ENCODE measurements at regions not wholly inside any gene's neighbourhood (a gene's known extent, or its start where the extent isn't known, plus 50 kb on each side); places are given as distances from the start of the nearest gene placed in this dataset.
A peak's percentile ranks its signal among the peaks of the same experiment; 100 is the strongest.

- Histone ChIP-seq H3K9me3 (ENCODE audit: control insufficient read depth in 2 of 3, insufficient read depth in 1 of 3, low read length in 3 of 3) (no peaks in the 10 kb centered on the region), H3K36me3 (ENCODE audit: control insufficient read depth in 2 of 3, insufficient read depth in 3 of 3, low read length in 3 of 3) (no peaks in the 10 kb centered on the region), H3K4me3 (ENCODE audit: low read length in 3 of 3) (no peak overlapping the region), H3K27ac (ENCODE audit: low read depth in 2 of 2, low read length in 2 of 2) (no peak overlapping the region), H3K9ac (ENCODE audit: low read length in 3 of 3) (no peak overlapping the region), H3K4me1 (ENCODE audit: control insufficient read depth in 2 of 3, insufficient read depth in 2 of 3, low read depth in 1 of 3, low read length in 3 of 3) (no peaks in the 10 kb centered on the region), H3K27me3 (ENCODE audit: control insufficient read depth, insufficient read depth, low read length) (no peaks in the 10 kb centered on the region)
- intact Hi-C loops (cut with DNase I) = no loop called here
- FAIRE-seq (no peak), DNase-seq (no peak)
- TF ChIP-seq, protein P1, sequence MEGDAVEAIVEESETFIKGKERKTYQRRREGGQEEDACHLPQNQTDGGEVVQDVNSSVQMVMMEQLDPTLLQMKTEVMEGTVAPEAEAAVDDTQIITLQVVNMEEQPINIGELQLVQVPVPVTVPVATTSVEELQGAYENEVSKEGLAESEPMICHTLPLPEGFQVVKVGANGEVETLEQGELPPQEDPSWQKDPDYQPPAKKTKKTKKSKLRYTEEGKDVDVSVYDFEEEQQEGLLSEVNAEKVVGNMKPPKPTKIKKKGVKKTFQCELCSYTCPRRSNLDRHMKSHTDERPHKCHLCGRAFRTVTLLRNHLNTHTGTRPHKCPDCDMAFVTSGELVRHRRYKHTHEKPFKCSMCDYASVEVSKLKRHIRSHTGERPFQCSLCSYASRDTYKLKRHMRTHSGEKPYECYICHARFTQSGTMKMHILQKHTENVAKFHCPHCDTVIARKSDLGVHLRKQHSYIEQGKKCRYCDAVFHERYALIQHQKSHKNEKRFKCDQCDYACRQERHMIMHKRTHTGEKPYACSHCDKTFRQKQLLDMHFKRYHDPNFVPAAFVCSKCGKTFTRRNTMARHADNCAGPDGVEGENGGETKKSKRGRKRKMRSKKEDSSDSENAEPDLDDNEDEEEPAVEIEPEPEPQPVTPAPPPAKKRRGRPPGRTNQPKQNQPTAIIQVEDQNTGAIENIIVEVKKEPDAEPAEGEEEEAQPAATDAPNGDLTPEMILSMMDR (IDR thresholded peaks at IDR 0.05; ENCODE audit: borderline replicate concordance, extremely low read depth, insufficient read depth) = no peak
These were observed 416.1 kb downstream of the TMEM38B start for GRCh38 chr9:106110483-106110882.

DNA sequence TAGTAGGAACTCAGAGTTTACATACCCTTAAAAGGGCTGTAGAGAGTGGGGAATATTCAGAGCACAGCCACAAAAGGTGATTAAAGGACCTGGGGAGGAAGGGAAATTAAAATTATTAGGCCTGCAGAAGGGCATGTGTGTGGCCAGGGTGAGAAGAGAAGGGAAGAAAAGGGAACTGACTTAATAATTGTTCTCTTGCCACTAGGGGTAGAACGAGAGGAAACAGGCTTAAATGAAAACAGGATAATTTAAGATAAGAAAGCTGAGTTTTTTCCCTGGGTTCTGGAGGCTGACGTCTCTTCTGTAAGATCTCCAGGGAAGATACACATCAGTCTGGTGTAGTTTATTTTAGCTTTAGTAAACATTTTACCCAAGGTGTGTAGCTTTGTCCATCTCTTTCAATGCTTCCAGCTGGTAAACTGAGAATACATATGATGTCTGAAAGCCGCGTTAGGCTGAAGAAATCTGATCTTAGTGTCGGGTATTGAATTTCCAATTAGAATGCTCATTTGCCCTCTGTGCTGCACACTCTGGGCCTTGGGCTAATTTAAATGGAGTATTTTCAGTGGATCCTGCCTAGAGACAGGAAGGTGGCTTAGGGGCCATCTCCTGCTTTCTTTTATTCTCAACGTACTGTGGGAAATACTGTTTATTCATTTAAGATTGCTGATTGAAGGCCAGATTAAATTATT lies 416.8 kb downstream of the TMEM38B start:
- Histone ChIP-seq H3K27ac (ENCODE audit: low read depth in 2 of 2, low read length in 2 of 2) (no peak overlapping the region), H3K27me3 (ENCODE audit: control insufficient read depth, insufficient read depth, low read length) (no peaks in the 10 kb centered on the region), H3K36me3 (ENCODE audit: control insufficient read depth in 2 of 3, insufficient read depth in 3 of 3, low read length in 3 of 3) (no peaks in the 10 kb centered on the region), H3K9me3 (ENCODE audit: control insufficient read depth in 2 of 3, insufficient read depth in 1 of 3, low read length in 3 of 3) (no peaks in the 10 kb centered on the region), H3K9ac (ENCODE audit: low read length in 3 of 3) (no peak overlapping the region), H3K4me3 (ENCODE audit: low read length in 3 of 3) (no peak overlapping the region), H3K4me1 (ENCODE audit: control insufficient read depth in 2 of 3, insufficient read depth in 2 of 3, low read depth in 1 of 3, low read length in 3 of 3) (no peaks in the 10 kb centered on the region)
- TF ChIP-seq, protein P1 (IDR thresholded peaks at IDR 0.05; ENCODE audit: borderline replicate concordance, extremely low read depth, insufficient read depth) = peak; percentile 3
- FAIRE-seq = no peak
- intact Hi-C loops (cut with DNase I) = no loop called here
- peak in 3 of 5 donors; percentile 37 to 83 (median 61) for DNase-seq

GRCh38 chr9:106112935-106113334 lies 418.6 kb downstream of the TMEM38B start:
- DNase-seq = no peak
- Histone ChIP-seq H3K27ac (ENCODE audit: low read depth in 2 of 2, low read length in 2 of 2) (no peak overlapping the region), H3K9me3 (ENCODE audit: control insufficient read depth in 2 of 3, insufficient read depth in 1 of 3, low read length in 3 of 3) (no peaks in the 10 kb centered on the region), H3K9ac (ENCODE audit: low read length in 3 of 3) (no peak overlapping the region), H3K4me3 (ENCODE audit: low read length in 3 of 3) (no peak overlapping the region), H3K36me3 (ENCODE audit: control insufficient read depth in 2 of 3, insufficient read depth in 3 of 3, low read length in 3 of 3) (no peaks in the 10 kb centered on the region), H3K4me1 (ENCODE audit: control insufficient read depth in 2 of 3, insufficient read depth in 2 of 3, low read depth in 1 of 3, low read length in 3 of 3) (no peaks in the 10 kb centered on the region), H3K27me3 (ENCODE audit: control insufficient read depth, insufficient read depth, low read length) (no peaks in the 10 kb centered on the region)
- FAIRE-seq = no peak
- TF ChIP-seq, protein P1 (IDR thresholded peaks at IDR 0.05; ENCODE audit: borderline replicate concordance, extremely low read depth, insufficient read depth) = no peak
- intact Hi-C loops (cut with DNase I) = no loop called here

GRCh38 chr9:106119176-106119575 lies 424.8 kb downstream of the TMEM38B start:
- Histone ChIP-seq H3K9ac (ENCODE audit: low read length in 3 of 3) (no peak overlapping the region), H3K27me3 (ENCODE audit: control insufficient read depth, insufficient read depth, low read length) (no peaks in the 10 kb centered on the region), H3K27ac (ENCODE audit: low read depth in 2 of 2, low read length in 2 of 2) (no peak overlapping the region), H3K4me1 (ENCODE audit: control insufficient read depth in 2 of 3, insufficient read depth in 2 of 3, low read depth in 1 of 3, low read length in 3 of 3) (no peaks in the 10 kb centered on the region), H3K36me3 (ENCODE audit: control insufficient read depth in 2 of 3, insufficient read depth in 3 of 3, low read length in 3 of 3) (no peaks in the 10 kb centered on the region), H3K9me3 (ENCODE audit: control insufficient read depth in 2 of 3, insufficient read depth in 1 of 3, low read length in 3 of 3) (no peaks in the 10 kb centered on the region), H3K4me3 (ENCODE audit: low read length in 3 of 3) (no peak overlapping the region)
- intact Hi-C loops (cut with DNase I) = no loop called here
- FAIRE-seq (no peak), DNase-seq (no peak)
- TF ChIP-seq, protein P1 (IDR thresholded peaks at IDR 0.05; ENCODE audit: borderline replicate concordance, extremely low read depth, insufficient read depth) = no peak

Data from kidney (tissue), 13 donors.